ENCODE measurements at regions not wholly inside any gene's neighbourhood (a gene's known extent, or its start where the extent isn't known, plus 50 kb on each side); places are given as distances from the start of the nearest gene placed in this dataset.

DNA sequence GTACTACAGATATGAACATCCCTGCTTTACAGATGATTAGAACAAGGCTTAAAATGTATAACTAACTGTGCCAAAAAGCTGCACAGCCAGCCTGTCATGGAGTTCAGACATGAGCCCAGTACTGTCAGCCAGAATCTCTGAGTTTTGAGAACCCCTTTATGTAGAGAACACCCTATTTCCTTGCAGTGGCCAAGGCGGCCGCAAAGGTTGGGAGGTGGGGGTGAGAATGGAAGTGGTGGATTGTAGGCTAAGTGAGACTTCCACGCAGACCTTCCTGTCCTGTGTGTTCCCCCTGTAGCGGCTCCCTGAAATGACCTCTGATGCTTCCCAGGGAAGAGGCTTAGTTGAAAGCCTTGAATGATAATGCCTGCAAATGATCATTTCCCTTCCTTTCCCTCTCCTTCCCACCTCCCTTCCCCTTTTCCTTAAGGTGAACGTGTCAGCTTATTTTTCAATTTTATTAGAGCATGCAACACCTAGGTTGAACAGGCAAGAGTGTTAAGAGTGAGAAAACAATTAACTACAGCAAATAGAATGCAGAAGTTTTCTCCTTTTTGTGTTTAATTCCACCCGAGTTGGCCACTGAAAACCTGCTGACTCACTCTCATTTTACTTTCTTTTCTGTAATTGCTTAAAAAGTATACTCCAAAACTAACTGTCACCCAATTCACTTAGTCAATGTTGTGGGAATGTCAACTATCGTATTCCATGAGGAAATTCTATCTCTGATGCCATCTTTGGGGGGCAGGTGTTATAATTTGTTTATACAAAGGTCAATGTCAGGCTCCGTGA is 167.0 kb upstream of the EDNRB start:
- no peak for DNase-seq (ENCODE audit: low read depth)
- TF ChIP-seq, protein P1, sequence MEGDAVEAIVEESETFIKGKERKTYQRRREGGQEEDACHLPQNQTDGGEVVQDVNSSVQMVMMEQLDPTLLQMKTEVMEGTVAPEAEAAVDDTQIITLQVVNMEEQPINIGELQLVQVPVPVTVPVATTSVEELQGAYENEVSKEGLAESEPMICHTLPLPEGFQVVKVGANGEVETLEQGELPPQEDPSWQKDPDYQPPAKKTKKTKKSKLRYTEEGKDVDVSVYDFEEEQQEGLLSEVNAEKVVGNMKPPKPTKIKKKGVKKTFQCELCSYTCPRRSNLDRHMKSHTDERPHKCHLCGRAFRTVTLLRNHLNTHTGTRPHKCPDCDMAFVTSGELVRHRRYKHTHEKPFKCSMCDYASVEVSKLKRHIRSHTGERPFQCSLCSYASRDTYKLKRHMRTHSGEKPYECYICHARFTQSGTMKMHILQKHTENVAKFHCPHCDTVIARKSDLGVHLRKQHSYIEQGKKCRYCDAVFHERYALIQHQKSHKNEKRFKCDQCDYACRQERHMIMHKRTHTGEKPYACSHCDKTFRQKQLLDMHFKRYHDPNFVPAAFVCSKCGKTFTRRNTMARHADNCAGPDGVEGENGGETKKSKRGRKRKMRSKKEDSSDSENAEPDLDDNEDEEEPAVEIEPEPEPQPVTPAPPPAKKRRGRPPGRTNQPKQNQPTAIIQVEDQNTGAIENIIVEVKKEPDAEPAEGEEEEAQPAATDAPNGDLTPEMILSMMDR (IDR thresholded peaks at IDR 0.05; ENCODE audit: control insufficient read depth, insufficient read depth, low read depth, low read length, missing control alignments): no peak
- H3K4me3 ChIP-seq (ENCODE audit: control insufficient read depth, low read depth, low read length): no peak overlapping the region

DNA sequence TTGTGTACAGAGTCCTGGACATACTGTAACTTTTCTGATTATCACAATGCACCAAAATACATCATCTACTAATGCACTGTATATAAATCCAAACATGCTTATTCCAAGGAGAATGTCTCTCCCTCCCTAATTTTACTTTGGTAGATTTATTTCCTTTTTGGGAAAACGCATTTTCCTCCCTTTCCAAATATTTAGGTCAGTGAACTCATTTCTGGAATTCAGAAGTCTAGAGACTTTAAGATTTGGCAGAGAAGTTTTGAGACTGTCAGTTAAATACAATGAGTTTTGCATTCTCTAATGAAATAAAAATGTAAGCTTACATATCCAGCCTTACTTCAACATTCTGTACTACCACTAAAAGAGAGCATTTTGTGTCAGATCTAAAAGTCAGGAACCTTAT is 165.8 kb upstream of the EDNRB start:
- DNase-seq (ENCODE audit: low read depth): no peak
- no peak overlapping the region for H3K4me3 ChIP-seq (ENCODE audit: control insufficient read depth, low read depth, low read length)
- TF ChIP-seq, protein P1 (IDR thresholded peaks at IDR 0.05; ENCODE audit: control insufficient read depth, insufficient read depth, low read depth, low read length, missing control alignments): no peak

DNA sequence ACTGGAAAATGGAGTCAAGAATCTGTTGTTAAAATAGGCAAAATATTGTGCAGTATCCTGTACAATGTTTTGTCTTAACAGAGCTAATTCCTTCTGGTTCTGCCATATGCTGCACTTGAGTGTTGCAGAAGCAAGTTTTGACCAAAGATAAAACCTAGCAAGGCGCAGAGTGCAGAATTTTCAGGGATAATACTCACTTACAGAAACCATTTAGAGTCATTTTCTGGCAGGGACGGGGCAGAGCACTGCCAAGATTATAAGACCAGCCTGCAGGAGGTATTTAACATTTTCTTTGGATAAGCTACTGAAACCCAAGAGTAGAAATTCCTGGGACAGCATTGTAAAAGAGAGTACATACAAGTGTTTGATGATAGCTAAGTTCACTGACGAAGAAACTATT is 159.5 kb upstream of the EDNRB start:
- no peak for DNase-seq (ENCODE audit: low read depth)
- TF ChIP-seq, protein P1 (IDR thresholded peaks at IDR 0.05; ENCODE audit: control insufficient read depth, insufficient read depth, low read depth, low read length, missing control alignments): no peak
- H3K4me3 ChIP-seq (ENCODE audit: control insufficient read depth, low read depth, low read length): no peak overlapping the region

DNA sequence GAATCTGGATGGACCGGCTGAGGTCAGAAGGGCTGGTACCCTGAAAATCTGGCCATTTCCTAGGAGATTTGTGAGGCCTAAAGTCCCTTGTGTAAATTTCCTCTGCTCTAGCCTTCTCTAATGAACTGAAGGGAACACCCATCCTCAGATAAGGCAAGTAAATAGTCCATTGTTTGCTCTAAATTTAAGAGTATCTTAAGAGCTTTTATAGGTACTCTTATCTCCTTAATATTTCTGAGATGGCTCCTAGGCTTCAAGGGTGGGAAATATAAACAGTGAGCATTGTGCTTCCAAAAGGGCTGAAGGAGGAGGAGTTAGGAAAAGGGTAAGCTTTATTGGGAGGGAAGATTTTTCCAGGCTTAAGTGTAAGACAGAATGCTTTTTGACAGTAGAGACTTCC is 148.7 kb upstream of the EDNRB start:
- DNase-seq (ENCODE audit: low read depth): no peak
- no peak overlapping the region for H3K4me3 ChIP-seq (ENCODE audit: control insufficient read depth, low read depth, low read length)
- TF ChIP-seq, protein P1 (IDR thresholded peaks at IDR 0.05; ENCODE audit: control insufficient read depth, insufficient read depth, low read depth, low read length, missing control alignments): no peak

DNA sequence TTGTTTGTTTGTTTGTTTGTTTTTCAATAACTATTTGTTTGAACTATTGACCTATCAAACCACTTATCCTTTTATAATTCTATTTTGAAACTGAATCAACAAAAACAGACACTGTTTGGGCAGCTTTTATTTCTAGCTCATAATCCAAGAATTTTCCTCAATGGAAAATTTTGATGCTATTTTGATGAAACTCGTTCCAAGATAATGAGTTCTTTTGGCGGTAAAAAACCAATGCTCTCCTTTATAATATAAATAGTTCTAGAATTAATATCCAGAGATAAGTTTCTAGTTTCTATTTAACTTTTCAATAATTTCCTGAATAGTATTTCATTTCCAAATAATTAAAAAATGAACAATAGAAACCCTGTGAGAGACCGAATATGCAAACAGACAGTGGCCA is 146.5 kb upstream of the EDNRB start:
- no peak overlapping the region for H3K4me3 ChIP-seq (ENCODE audit: control insufficient read depth, low read depth, low read length)
- DNase-seq (ENCODE audit: low read depth): no peak
- TF ChIP-seq, protein P1 (IDR thresholded peaks at IDR 0.05; ENCODE audit: control insufficient read depth, insufficient read depth, low read depth, low read length, missing control alignments): no peak

DNA sequence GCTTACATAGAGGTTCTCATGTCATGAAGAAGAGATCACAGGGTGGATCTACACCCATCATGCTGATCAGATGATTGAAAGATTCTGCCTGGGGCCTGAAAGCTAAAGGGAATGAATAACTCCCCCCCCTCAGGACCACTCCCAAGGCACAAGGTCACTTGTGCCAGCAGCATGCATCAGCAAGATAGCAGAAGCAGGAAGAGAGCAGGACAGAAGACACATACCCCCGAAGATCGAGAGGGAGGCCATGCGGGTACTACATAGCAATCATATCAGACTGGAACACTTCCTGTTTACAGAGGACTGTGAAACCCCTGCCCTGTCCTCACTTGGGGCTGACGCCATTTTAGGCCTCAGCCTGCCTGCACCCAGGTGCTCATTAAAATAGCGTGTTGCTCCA is 143.2 kb upstream of the EDNRB start:
- TF ChIP-seq, protein P1 (IDR thresholded peaks at IDR 0.05; ENCODE audit: control insufficient read depth, insufficient read depth, low read depth, low read length, missing control alignments): no peak
- DNase-seq (ENCODE audit: low read depth): no peak
- no peak overlapping the region for H3K4me3 ChIP-seq (ENCODE audit: control insufficient read depth, low read depth, low read length)
